ENCODE measurements at regions not wholly inside any gene's neighbourhood (a gene's known extent, or its start where the extent isn't known, plus 50 kb on each side); places are given as distances from the start of the nearest gene placed in this dataset.

- no peaks in the 10 kb centered on the region for H3K4me1 ChIP-seq (ENCODE audit: low read depth, poor library complexity, severe bottlenecking)
- H3K4me3 ChIP-seq (IDR thresholded peaks at IDR 0.05; ENCODE audit: insufficient read depth, low read depth, low read length), result no peak overlapping the region
- H3K9ac ChIP-seq, result no peak overlapping the region
- H3K36me3 ChIP-seq (ENCODE audit: insufficient read depth), result no peaks in the 10 kb centered on the region
- TF ChIP-seq CTCF (conservative IDR thresholded peaks at IDR 0.05; ENCODE audit: low read depth, low read length), result no peak
- H3K27ac ChIP-seq, result no peak overlapping the region
- H2AFZ ChIP-seq (ENCODE audit: low read depth), result no peak overlapping the region
- no peak overlapping the region for H3K4me2 ChIP-seq
- H3K79me2 ChIP-seq (ENCODE audit: insufficient read depth, low read depth), result no peaks in the 10 kb centered on the region
- no peaks in the 10 kb centered on the region for H3K27me3 ChIP-seq (ENCODE audit: insufficient read depth, low read depth)
- no peaks in the 10 kb centered on the region for H4K20me1 ChIP-seq (ENCODE audit: insufficient read depth)
Measured at GRCh38 chr1:241413974-241414373, 57.0 kb upstream of the RGS7 start.

GRCh38 chr1:241413386-241413785 is 56.4 kb upstream of the RGS7 start:
- Histone ChIP-seq H3K27ac (no peak overlapping the region), H3K9ac (no peak overlapping the region), H3K27me3 (ENCODE audit: insufficient read depth, low read depth) (no peaks in the 10 kb centered on the region), H3K4me1 (ENCODE audit: low read depth, poor library complexity, severe bottlenecking) (no peaks in the 10 kb centered on the region), H3K4me2 (no peak overlapping the region), H3K4me3 (IDR thresholded peaks at IDR 0.05; ENCODE audit: insufficient read depth, low read depth, low read length) (no peak overlapping the region), H3K36me3 (ENCODE audit: insufficient read depth) (no peaks in the 10 kb centered on the region), H2AFZ (ENCODE audit: low read depth) (no peak overlapping the region), H3K79me2 (ENCODE audit: insufficient read depth, low read depth) (no peaks in the 10 kb centered on the region), H4K20me1 (ENCODE audit: insufficient read depth) (no peaks in the 10 kb centered on the region)
- no peak for TF ChIP-seq CTCF (conservative IDR thresholded peaks at IDR 0.05; ENCODE audit: low read depth, low read length)

GRCh38 chr1:241412646-241413045 is 55.6 kb upstream of the RGS7 start:
- Histone ChIP-seq H3K4me3 (IDR thresholded peaks at IDR 0.05; ENCODE audit: insufficient read depth, low read depth, low read length) (no peak overlapping the region), H2AFZ (ENCODE audit: low read depth) (no peak overlapping the region), H3K4me2 (no peak overlapping the region), H3K79me2 (ENCODE audit: insufficient read depth, low read depth) (no peaks in the 10 kb centered on the region), H4K20me1 (ENCODE audit: insufficient read depth) (no peaks in the 10 kb centered on the region), H3K4me1 (ENCODE audit: low read depth, poor library complexity, severe bottlenecking) (no peaks in the 10 kb centered on the region), H3K36me3 (ENCODE audit: insufficient read depth) (no peaks in the 10 kb centered on the region), H3K9ac (no peak overlapping the region), H3K27ac (no peak overlapping the region), H3K27me3 (ENCODE audit: insufficient read depth, low read depth) (no peaks in the 10 kb centered on the region)
- no peak for TF ChIP-seq CTCF (conservative IDR thresholded peaks at IDR 0.05; ENCODE audit: low read depth, low read length)

GRCh38 chr1:241411776-241412338 is 54.9 kb upstream of the RGS7 start:
- Histone ChIP-seq H3K79me2 (ENCODE audit: insufficient read depth, low read depth) (no peaks in the 10 kb centered on the region), H3K27me3 (ENCODE audit: insufficient read depth, low read depth) (no peaks in the 10 kb centered on the region), H3K4me3 (IDR thresholded peaks at IDR 0.05; ENCODE audit: insufficient read depth, low read depth, low read length) (no peak overlapping the region), H3K9ac (no peak overlapping the region), H3K4me2 (no peak overlapping the region), H3K27ac (no peak overlapping the region), H4K20me1 (ENCODE audit: insufficient read depth) (no peaks in the 10 kb centered on the region), H3K4me1 (ENCODE audit: low read depth, poor library complexity, severe bottlenecking) (no peaks in the 10 kb centered on the region), H2AFZ (ENCODE audit: low read depth) (no peak overlapping the region), H3K36me3 (ENCODE audit: insufficient read depth) (no peaks in the 10 kb centered on the region)
- TF ChIP-seq CTCF (conservative IDR thresholded peaks at IDR 0.05; ENCODE audit: low read depth, low read length), result no peak

Data from KMS-11 (cell line).